Gastroesophageal sphincter (tissue), 3 donors: ENCODE measurements at regions not wholly inside any gene's neighbourhood (a gene's known extent, or its start where the extent isn't known, plus 50 kb on each side); places are given as distances from the start of the nearest gene placed in this dataset.

Experiments used
- CTCF ChIP-seq, 4 experiments: fragments of 200-600 bp in 2 of 4; fragments of 450-650 bp in 2 of 4; sonication (generic) in 1 of 4; IDR thresholded peaks; one replicate each; pipeline ENCODE4 v1.5.1; 2017 to 2019; ENCODE audit warnings: antibody characterized with exemption in 4 of 4, mild to moderate bottlenecking in 2 of 4, moderate library complexity in 2 of 4
- EP300 ChIP-seq: sonication (generic); formaldehyde crosslinking; IDR thresholded peaks from one replicate; pipeline ENCODE4 v1.6.1; 2017; ENCODE audit warnings: antibody characterized with exemption, mild to moderate bottlenecking
- POLR2A ChIP-seq, 2 donors: fragments of 450-650 bp; IDR thresholded peaks; one replicate each; pipeline ENCODE4 v1.6.1; 2017; ENCODE audit warnings: antibody characterized with exemption in 2 of 2, mild to moderate bottlenecking in 2 of 2, moderate library complexity in 1 of 2
- POLR2AphosphoS5 ChIP-seq: sonication (generic); formaldehyde crosslinking; IDR thresholded peaks from one replicate; pipeline ENCODE4 v1.6.1; 2017; ENCODE audit warnings: antibody characterized with exemption

GRCh38 chr18:34633368-34633767 is 76.7 kb upstream of the DTNA start:
- TF ChIP-seq EP300 (no peak), CTCF (IDR thresholded peaks at IDR 0.05) (no peak), POLR2AphosphoS5 (no peak), POLR2A (IDR thresholded peaks at IDR 0.05) (no peak)
